ENCODE measurements at regions not wholly inside any gene's neighbourhood (a gene's known extent, or its start where the extent isn't known, plus 50 kb on each side); places are given as distances from the start of the nearest gene placed in this dataset.

DNA sequence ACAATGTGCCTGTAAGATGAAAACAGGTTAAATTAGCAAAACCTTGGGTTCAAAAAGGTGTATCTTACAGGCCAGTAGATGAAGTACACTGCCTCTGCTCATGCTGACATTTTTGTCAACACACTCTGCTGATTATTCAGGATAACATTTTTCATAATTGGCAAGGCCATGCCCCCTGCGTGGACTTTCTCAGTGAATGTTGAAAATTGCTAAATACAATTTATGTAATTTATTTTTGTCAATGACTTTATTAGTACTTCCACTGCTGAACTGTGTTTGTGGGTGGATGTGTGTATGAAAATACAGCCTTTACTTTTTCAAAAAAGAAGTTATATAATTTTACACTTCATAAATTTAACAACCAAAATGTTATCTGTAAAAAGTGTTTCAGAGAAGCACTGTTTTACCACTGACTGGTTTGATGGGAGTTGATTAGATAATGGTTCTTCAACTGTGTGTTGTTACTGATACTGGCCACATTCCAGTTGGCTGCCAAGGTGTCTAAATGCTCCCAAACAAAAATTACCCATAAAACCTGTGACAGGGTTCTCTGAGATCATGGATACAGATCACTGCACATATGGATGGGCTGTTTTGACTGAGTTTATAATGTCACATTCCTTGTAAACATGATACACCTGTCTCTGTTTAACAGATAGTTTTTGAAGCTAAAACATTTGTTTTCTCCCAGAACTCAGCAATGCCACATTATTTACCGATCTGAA, 151.9 kb upstream of the SLC7A11 start:
- no peak for TF ChIP-seq POLR2A (IDR thresholded peaks at IDR 0.05; ENCODE audit: low read depth, low read length)
- no peak for TF ChIP-seq POLR2AphosphoS5 (IDR thresholded peaks at IDR 0.05; ENCODE audit: low read depth, low read length)
- TF ChIP-seq PAX5 (IDR thresholded peaks at IDR 0.05; ENCODE audit: insufficient read depth, low read length, severe bottlenecking) = no peak
- TF ChIP-seq SPI1 (IDR thresholded peaks at IDR 0.05; ENCODE audit: low read depth, low read length) = no peak
- TF ChIP-seq TAF1 (IDR thresholded peaks at IDR 0.05; ENCODE audit: low read depth, low read length) = no peak

Data from GM12891 (cell line).